IMR-90 (cell line): ENCODE measurements at regions not wholly inside any gene's neighbourhood (a gene's known extent, or its start where the extent isn't known, plus 50 kb on each side); places are given as distances from the start of the nearest gene placed in this dataset.

Experiments used
- ATAC-seq: fragments of 200-7000 bp; cut with Tn5 transposase; 2 replicates; pipeline ENCODE4 v1.9.1; 2020; ENCODE audit warnings: low read depth, mild to moderate bottlenecking, moderate library complexity
- BruUV-seq: library from RNA; stranded (reverse); fragments of 400-500 nt; replicated peaks from 2 replicates; lab custom pipeline; 2021; lab: Mats Ljungman, UMichigan
- CTCF ChIA-PET: fragments of 300-600 bp; formaldehyde crosslinking; extraction: SDS; loops from one replicate; lab custom pipeline; 2021; ENCODE audit warnings: antibody characterized with exemption; lab: Yijun Ruan, JAX
- POLR2A ChIA-PET: fragments of 300-600 bp; sonication (Branson Sonifier 250); formaldehyde crosslinking; loops from one replicate; lab custom pipeline; 2022; ENCODE audit warnings: antibody characterized with exemption; ENCODE audit not compliant: unreplicated experiment; lab: Charles Lee
- DNase-seq: peaks from one replicate; pipeline ENCODE4 v3.0.0; 2013
- H2AFZ ChIP-seq: replicated peaks from 2 replicates; pipeline ENCODE3; 2013; ENCODE audit warnings: low read length, mild to moderate bottlenecking; ENCODE audit not compliant: poor library complexity
- H2AK5ac ChIP-seq: 2 replicates; pipeline ENCODE4 v1.6.1; 2013; ENCODE audit warnings: low read depth, low read length, inconsistent platforms
- H2AK9ac ChIP-seq: replicated peaks from 2 replicates; pipeline ENCODE3; 2013; ENCODE audit warnings: mild to moderate bottlenecking, low read depth, low read length, moderate library complexity; ENCODE audit not compliant: poor library complexity
- H2BK120ac ChIP-seq: 2 replicates; pipeline ENCODE4 v1.6.1; 2013; ENCODE audit warnings: low read depth, low read length, inconsistent platforms
- H2BK15ac ChIP-seq: 3 replicates; pipeline ENCODE4 v1.6.1; 2013; ENCODE audit warnings: low read depth, low read length, inconsistent platforms
- H2BK20ac ChIP-seq: 2 replicates; pipeline ENCODE4 v1.6.1; 2013; ENCODE audit warnings: low read depth, mild to moderate bottlenecking, inconsistent platforms, low read length, moderate library complexity
- H2BK5ac ChIP-seq: 2 replicates; pipeline ENCODE4 v1.6.1; 2013; ENCODE audit warnings: mild to moderate bottlenecking, low read depth, low read length, inconsistent platforms; ENCODE audit not compliant: poor library complexity, severe bottlenecking
- H3K14ac ChIP-seq: replicated peaks from 2 replicates; pipeline ENCODE4 v1.6.1; 2013; ENCODE audit warnings: low read depth, low read length, inconsistent platforms
- H3K18ac ChIP-seq: 2 replicates; pipeline ENCODE4 v1.6.1; 2013; ENCODE audit warnings: low read depth, low read length, control low read depth
- H3K23ac ChIP-seq: 2 replicates; pipeline ENCODE4 v1.6.1; 2013; ENCODE audit warnings: low read depth, low read length, inconsistent platforms
- H3K27ac ChIP-seq: 2 replicates; pipeline ENCODE4 v1.5.1; 2013; ENCODE audit warnings: mild to moderate bottlenecking, control low read depth, low read length; ENCODE audit not compliant: insufficient read depth
- H3K27me3 ChIP-seq: 2 replicates; pipeline ENCODE4 v1.6.1; 2013; ENCODE audit warnings: low read length; ENCODE audit not compliant: control insufficient read depth, insufficient read depth
- H3K36me3 ChIP-seq: 2 replicates; pipeline ENCODE4 v1.6.1; 2013; ENCODE audit warnings: low read length, mixed read lengths; ENCODE audit not compliant: control insufficient read depth, insufficient read depth
- H3K4ac ChIP-seq: 2 replicates; pipeline ENCODE4 v1.6.1; 2013; ENCODE audit warnings: low read depth, low read length, inconsistent platforms
- H3K4me1 ChIP-seq: 2 replicates; pipeline ENCODE4 v1.6.1; 2013; ENCODE audit warnings: low read length, mixed read lengths; ENCODE audit not compliant: control insufficient read depth, insufficient read depth
- H3K4me2 ChIP-seq: 2 replicates; pipeline ENCODE4 v1.6.1; 2013; ENCODE audit warnings: low read depth, mild to moderate bottlenecking, control low read depth, low read length, moderate library complexity
- H3K4me3 ChIP-seq: 2 replicates; pipeline ENCODE4 v1.5.1; 2013; ENCODE audit warnings: low read depth, mild to moderate bottlenecking, control low read depth, low read length, moderate library complexity; ENCODE audit not compliant: insufficient read depth
- H3K56ac ChIP-seq: 2 replicates; pipeline ENCODE4 v1.6.1; 2013; ENCODE audit warnings: low read length, inconsistent platforms; ENCODE audit not compliant: insufficient read depth; ENCODE audit errors: extremely low read depth
- H3K79me1 ChIP-seq, 2 experiments: 2 replicates each; pipeline ENCODE4 v1.6.1; 2013; ENCODE audit warnings: low read length in 2 of 2, inconsistent platforms in 1 of 2, low read depth in 1 of 2
- H3K9ac ChIP-seq: 2 replicates; pipeline ENCODE4 v1.6.1; 2013; ENCODE audit warnings: low read depth, low read length, control low read depth
- H3K9me1 ChIP-seq: 2 replicates; pipeline ENCODE4 v1.6.1; 2013; ENCODE audit warnings: low read length, inconsistent platforms; ENCODE audit not compliant: insufficient read depth
- H3K9me3 ChIP-seq: 2 replicates; pipeline ENCODE4 v1.6.1; 2013; ENCODE audit warnings: low read length; ENCODE audit not compliant: control insufficient read depth, insufficient read depth
- H4K20me1 ChIP-seq: 2 replicates; pipeline ENCODE4 v1.6.1; 2013; ENCODE audit warnings: low read length, inconsistent platforms; ENCODE audit not compliant: insufficient read depth
- H4K5ac ChIP-seq: 2 replicates; pipeline ENCODE4 v1.6.1; 2013; ENCODE audit warnings: mild to moderate bottlenecking, low read depth, low read length, control low read depth
- H4K8ac ChIP-seq, 2 experiments: 2 replicates each; pipeline ENCODE4 v1.6.1; 2013; ENCODE audit warnings: low read depth in 2 of 2, low read length in 2 of 2, control low read depth in 1 of 2, inconsistent platforms in 1 of 2
- H4K91ac ChIP-seq: 2 replicates; pipeline ENCODE4 v1.6.1; 2013; ENCODE audit warnings: low read depth, low read length, inconsistent platforms; ENCODE audit not compliant: insufficient read depth
- FOS ChIP-seq: fragments of 150-350 bp; IDR thresholded peaks from 2 replicates; pipeline ENCODE4 v1.6.1; 2016; ENCODE audit warnings: low read depth, low read length
- MXI1 ChIP-seq: IDR thresholded peaks from 2 replicates; pipeline ENCODE4 v1.6.1; 2012; ENCODE audit warnings: low read depth, mild to moderate bottlenecking, low read length, moderate library complexity, borderline replicate concordance
- POLR2A ChIP-seq: IDR thresholded peaks from 2 replicates; pipeline ENCODE4 v1.6.1; 2012; ENCODE audit warnings: mild to moderate bottlenecking, low read depth, low read length
- RFX5 ChIP-seq: IDR thresholded peaks from 2 replicates; pipeline ENCODE4 v1.8.0; 2012; ENCODE audit warnings: low read depth, mild to moderate bottlenecking, low read length, moderate library complexity
- WGBS, 2 experiments: methylation state at CpG; one replicate each; pipeline versions ENCODE4 v1.1.5 to v1.1.7; 2013; ENCODE audit warnings: missing lambda C conversion rate in 2 of 2; ENCODE audit not compliant: insufficient read length in 1 of 2; ENCODE audit errors: extremely low coverage in 2 of 2; 5-methylcytosine and 5-hydroxymethylcytosine counted together
- dilution Hi-C: fragments of 300-500 bp; cut with HindIII; formaldehyde crosslinking; loops from one replicate; pipeline ENCODE4 v1.14.3; 2018; ENCODE audit warnings: low sequenced_read_pairs; ENCODE audit not compliant: unreplicated experiment
- in situ Hi-C: fragments of 300-500 bp; cut with MboI; formaldehyde crosslinking; loops from 3 replicates; pipeline ENCODE4 v1.14.3; 2019; ENCODE audit warnings: low sequenced_read_pairs, inconsistent platforms, mixed read lengths
- intact Hi-C: fragments of 100-400 bp; cut with micrococcal nuclease; formaldehyde crosslinking; loops from 2 replicates; pipeline ENCODE4 v1.10.0; 2022
- TF ChIP-seq, protein P1 (sequence below): fragments of 150-350 bp; IDR thresholded peaks from 2 replicates; pipeline ENCODE4 v1.6.1; 2017; ENCODE audit warnings: mild to moderate bottlenecking, antibody characterized with exemption, low read length, low read depth
- TF ChIP-seq, protein P2 (sequence below): conservative IDR thresholded peaks from 2 replicates; pipeline ENCODE4 v1.5.1; 2012; ENCODE audit warnings: mild to moderate bottlenecking, low read depth, low read length, improper control_type of control experiment

- TF ChIP-seq FOS = no peak
These were observed 1806.3 kb upstream of the ADGRL3 start (continued) for GRCh38 chr4:59393780-59394179.

- Histone ChIP-seq H3K56ac (no peak overlapping the region), H2BK15ac (no peak overlapping the region), H3K79me1 (no peaks in the 10 kb centered on the region), H3K23ac (no peak overlapping the region), H3K4me3 (no peak overlapping the region), H3K4ac (no peak overlapping the region), H2AK9ac (no peak overlapping the region), H4K20me1 (no peaks in the 10 kb centered on the region), H2AK5ac (no peak overlapping the region), H3K27me3 (no peaks in the 10 kb centered on the region), H3K9me3 (no peaks in the 10 kb centered on the region; the same call in 1 of the 2 replicates), H3K9me1 (no peaks in the 10 kb centered on the region), H3K4me1 (no peaks in the 10 kb centered on the region), H3K27ac (no peak overlapping the region), H3K4me2 (no peak overlapping the region), H2BK120ac (no peak overlapping the region), H4K5ac (no peak overlapping the region), H3K18ac (no peak overlapping the region), H2BK5ac (no peak overlapping the region), H4K91ac (no peak overlapping the region), H3K9ac (no peak overlapping the region), H3K36me3 (no peaks in the 10 kb centered on the region), H2AFZ (no peak overlapping the region), H4K8ac (no peak overlapping the region), H3K14ac (no peak overlapping the region), H2BK20ac (no peak overlapping the region)
- dilution Hi-C loops = no loop called here
- TF ChIP-seq POLR2A (no peak), RFX5 (no peak), MXI1 (no peak)
- TF ChIP-seq, protein P1, sequence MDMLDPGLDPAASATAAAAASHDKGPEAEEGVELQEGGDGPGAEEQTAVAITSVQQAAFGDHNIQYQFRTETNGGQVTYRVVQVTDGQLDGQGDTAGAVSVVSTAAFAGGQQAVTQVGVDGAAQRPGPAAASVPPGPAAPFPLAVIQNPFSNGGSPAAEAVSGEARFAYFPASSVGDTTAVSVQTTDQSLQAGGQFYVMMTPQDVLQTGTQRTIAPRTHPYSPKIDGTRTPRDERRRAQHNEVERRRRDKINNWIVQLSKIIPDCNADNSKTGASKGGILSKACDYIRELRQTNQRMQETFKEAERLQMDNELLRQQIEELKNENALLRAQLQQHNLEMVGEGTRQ = no peak
- TF ChIP-seq, protein P2, sequence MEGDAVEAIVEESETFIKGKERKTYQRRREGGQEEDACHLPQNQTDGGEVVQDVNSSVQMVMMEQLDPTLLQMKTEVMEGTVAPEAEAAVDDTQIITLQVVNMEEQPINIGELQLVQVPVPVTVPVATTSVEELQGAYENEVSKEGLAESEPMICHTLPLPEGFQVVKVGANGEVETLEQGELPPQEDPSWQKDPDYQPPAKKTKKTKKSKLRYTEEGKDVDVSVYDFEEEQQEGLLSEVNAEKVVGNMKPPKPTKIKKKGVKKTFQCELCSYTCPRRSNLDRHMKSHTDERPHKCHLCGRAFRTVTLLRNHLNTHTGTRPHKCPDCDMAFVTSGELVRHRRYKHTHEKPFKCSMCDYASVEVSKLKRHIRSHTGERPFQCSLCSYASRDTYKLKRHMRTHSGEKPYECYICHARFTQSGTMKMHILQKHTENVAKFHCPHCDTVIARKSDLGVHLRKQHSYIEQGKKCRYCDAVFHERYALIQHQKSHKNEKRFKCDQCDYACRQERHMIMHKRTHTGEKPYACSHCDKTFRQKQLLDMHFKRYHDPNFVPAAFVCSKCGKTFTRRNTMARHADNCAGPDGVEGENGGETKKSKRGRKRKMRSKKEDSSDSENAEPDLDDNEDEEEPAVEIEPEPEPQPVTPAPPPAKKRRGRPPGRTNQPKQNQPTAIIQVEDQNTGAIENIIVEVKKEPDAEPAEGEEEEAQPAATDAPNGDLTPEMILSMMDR = no peak
- intact Hi-C loops = no loop called here
- DNase-seq = no peak
- WGBS, 2 experiments = no CpG with 5 or more reads among the region's 4 CpGs
- ChIA-PET CTCF (no interaction called here), POLR2A (no interaction called here)
- no TSS peak for BruUV-seq
- in situ Hi-C loops = no loop called here
- no peak for ATAC-seq
These were observed 1799.8 kb upstream of the ADGRL3 start for GRCh38 chr4:59400334-59400733.
